Renal cortical epithelial cell (primary cell): ENCODE measurements at regions not wholly inside any gene's neighbourhood (a gene's known extent, or its start where the extent isn't known, plus 50 kb on each side); places are given as distances from the start of the nearest gene placed in this dataset.

Source experiments
- DNase-seq: peaks from one replicate; pipeline ENCODE4 v3.0.0-alpha.2; 2011; ENCODE audit warnings: low read depth

DNA sequence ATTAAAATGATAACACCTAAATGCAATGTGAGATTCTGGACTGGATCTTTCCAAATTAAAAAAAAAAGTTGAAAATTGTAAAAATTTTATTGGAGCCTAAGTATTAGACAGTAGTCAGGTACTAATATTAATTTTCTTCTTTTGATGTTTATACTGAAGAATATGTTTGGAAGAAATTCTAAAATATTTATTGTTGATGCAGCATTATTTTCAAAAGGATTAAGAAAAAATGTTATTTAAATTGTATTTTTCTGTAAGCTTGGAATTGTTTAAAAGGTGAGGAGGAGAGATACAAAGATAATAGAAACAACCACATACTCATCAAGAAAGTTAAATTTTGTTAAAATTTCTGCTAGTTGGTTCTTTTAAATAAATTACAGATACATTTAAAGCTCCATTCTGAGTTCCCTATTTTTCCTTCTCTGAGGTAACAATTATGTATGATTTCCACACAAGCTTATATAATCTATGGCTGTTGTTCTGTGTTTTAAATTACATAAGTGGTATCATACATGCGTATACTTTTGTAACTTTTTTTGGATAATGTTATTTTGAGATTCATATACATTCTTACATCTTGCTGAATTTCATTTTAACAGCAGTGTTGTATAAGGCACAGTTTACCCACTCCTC is 180.3 kb upstream of the RGS18 start:
- no peak for DNase-seq

DNA sequence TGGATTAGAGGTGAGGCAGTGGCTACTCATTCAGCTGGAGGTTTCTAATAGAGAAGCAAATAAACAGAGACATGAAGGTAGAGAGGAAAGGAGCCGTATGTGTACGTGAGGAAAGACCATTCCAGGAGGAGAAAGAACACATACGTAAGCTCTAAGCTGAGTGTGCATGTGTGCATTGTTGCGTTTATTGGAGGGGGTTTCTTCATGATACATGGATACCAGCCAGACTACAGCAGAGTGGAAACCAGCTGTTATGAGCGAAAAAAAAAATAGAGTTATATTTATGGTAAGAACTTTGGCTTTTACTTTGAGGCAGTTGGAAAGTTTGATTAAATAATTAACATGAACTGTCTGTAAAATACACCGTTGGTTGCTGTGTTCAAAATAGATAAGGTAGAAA is 173.4 kb upstream of the RGS18 start:
- no peak for DNase-seq

- no peak for DNase-seq
These were observed 166.1 kb upstream of the RGS18 start for GRCh38 chr1:191992118-191992517.

DNA sequence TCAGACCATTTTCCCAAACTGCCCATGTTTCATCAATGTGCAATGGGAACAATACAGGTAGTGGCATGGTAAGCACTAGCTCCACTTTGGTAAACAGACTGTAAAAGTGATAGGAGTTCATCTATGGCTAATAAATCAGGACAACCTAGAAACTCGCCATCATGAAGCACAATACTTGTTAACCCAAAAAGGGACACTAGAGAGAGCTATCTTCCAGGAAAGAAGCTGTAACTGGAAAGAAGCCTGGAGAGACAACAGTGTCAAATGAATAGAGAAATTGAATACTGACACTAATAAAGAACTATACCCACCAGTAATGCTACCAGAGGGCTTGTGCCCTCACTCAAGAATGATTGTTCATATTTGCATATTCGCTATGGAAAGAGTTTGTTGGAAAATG is 164.7 kb upstream of the RGS18 start:
- peak; percentile 6 for DNase-seq

GRCh38 chr1:192002063-192002462 is 156.2 kb upstream of the RGS18 start:
- no peak for DNase-seq

- DNase-seq = no peak
These were observed 154.8 kb upstream of the RGS18 start for GRCh38 chr1:192003295-192004077.

- DNase-seq = no peak
These were observed 152.3 kb upstream of the RGS18 start for GRCh38 chr1:192005976-192006375.

DNA sequence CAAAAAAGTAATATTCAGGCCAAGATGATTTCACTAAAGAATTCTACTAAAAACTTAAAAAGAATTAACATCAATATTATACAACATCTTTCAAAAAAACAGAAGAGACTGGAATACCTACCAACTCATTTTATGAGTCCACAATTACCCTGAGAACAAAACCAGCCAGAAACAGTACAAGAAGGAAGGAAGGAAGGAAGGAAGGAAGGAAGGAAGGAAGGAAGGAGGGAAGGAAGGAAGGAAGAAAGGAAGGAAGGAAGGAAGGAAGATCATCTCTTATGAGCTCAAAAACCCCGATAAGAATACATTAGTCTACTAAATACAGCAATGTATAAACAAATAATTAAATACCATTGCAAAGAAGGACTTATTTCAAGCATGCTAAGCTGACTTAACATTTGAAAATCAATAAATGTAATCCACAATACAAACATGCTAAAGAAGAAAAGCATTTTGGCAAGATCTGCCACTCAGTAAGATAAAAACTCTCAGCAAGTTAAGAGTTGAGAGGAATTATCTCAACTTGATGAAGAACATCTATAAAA is 149.9 kb upstream of the RGS18 start:
- DNase-seq = no peak

DNA sequence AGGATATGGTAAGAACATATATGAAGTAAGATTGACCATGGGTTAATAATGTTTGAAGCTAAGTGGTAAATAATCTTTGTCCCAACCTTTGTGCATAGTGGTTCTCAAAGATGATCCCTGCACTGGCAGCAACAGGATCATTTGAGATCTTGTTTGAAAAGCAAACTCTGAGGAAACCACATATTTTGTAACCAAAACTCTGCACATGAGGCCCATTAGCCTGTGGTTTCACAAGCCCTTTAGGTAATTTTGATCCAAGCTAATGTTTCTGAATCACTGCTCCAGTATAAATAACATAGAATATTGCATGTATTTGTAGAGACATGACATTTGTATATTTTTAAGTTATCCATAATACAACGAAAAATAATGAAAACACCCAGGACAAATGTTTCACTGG is 147.9 kb upstream of the RGS18 start:
- peak; percentile 8 for DNase-seq

- DNase-seq = no peak
These were observed 146.7 kb upstream of the RGS18 start for GRCh38 chr1:192011525-192011924.

GRCh38 chr1:192022827-192023226 is 135.4 kb upstream of the RGS18 start:
- DNase-seq = no peak

DNA sequence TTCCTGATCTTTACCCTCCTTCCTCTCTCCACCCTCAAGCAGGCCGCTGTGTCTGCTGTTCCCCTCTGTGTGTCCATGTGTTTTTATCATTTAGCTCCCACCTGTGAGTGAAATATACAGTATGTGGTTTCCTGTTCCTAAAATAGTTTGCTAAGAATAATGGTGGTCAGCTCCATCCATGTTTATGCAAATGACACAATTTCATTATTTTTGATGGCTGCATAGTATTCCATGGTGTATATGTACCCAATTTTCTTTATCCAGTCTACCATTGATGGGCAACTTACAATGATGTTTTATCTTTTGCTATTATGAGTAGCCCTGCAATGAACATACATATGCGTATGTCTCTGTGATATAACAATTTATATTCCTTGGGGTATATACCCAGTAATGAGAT is 133.4 kb upstream of the RGS18 start:
- no peak for DNase-seq

- DNase-seq = no peak
These were observed 119.7 kb upstream of the RGS18 start for GRCh38 chr1:192038567-192038966.

GRCh38 chr1:192045131-192045530 is 113.1 kb upstream of the RGS18 start:
- no peak for DNase-seq

DNA sequence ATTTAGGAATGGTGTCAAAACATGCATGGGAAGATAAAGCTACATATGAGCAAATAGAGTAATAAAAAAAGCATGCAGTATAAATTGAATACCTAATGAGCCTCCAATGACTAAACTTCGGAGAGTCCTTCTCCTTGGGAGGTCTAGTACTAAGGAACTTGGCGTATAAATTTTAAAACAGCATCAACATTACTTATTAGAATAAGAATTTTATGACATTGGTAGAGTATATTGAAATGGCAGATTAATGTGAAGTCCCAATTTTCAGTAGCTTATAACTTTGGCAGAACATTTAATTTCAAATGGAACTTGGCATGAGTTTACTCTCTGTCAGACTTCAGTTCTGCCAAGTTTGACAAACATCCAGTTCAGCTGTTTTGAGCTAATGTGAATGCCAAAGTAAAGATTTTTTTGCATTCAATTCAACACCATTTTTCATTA is 104.7 kb upstream of the RGS18 start:
- peak; percentile 5 for DNase-seq

DNA sequence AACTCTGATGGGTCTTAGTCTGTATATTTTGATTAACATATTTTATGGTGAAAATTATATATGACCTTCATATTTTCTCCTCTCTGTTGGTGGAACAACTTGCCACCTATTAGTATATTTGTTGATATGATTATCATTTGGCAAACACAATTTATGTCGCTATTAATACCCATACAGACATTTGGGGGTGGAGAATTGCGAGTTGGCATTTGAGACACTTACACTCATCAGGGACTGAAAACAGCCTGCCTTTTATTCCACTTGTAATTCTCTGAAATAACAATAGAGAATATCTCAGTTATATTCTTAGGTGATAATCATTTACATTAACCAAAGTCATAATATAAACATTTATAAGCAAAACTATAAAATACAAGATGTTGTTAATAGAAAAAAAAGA is 100.5 kb upstream of the RGS18 start:
- DNase-seq = no peak

DNA sequence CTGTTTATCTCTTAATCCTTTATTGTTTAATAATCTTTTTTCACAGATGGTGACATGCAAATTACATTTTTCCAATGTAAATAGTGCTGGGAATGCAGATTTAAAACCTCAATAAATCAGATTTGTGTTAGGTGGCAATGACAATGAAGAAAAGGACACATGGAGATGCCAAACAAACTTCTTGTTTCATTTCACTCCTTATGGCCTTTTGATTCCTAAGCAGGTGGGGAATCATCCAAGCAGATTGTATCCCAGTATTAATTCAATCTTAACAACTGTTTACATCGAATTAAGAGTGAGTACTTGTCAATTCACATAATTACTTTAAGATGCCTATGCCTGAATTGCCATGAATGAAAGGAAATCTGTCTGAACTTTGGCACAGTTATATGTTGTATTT is 98.9 kb upstream of the RGS18 start:
- DNase-seq = no peak

GRCh38 chr1:192061556-192061955 is 96.7 kb upstream of the RGS18 start:
- peak; percentile 18 for DNase-seq

- no peak for DNase-seq
These were observed 93.2 kb upstream of the RGS18 start for GRCh38 chr1:192065087-192065486.

DNA sequence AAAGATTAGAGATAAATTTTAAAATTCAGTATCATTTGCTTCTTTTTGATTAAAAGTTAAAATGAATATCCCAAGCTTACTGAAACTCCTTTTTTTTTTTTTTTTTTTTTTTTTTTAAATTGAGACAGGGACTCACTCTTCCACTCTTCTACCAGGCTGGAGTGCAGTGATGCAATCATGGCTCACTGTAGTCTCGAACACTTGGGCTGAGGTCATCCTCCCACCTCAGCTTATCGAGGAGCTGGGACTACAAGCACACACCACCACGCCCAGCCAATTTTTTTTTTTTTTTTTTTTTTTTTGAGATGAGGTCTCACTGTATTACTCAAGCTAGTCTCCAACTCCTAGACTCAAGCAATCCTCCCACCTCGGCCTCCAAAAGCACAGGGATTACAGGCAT is 92.1 kb upstream of the RGS18 start:
- DNase-seq = no peak

DNA sequence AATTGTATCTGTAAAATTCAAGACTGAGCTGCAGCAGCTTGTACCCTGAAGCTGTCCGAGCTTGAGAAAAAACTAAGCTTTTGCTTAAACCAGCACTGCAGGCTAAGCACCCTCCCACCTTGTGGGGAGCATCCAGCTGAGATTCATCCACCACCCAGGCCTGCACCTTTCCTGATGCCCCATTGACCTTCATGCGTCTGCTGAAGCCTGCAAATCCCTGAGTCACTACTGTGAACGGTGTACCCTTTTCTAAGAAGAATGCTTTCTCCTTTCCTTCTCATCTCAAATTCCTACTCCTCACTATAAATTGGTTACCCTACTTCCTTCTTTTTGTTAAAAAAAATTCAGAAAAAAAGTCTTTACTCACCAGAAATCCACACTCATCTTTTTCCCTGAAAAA is 90.9 kb upstream of the RGS18 start:
- no peak for DNase-seq

GRCh38 chr1:192070213-192070612 is 88.0 kb upstream of the RGS18 start:
- DNase-seq = no peak

- DNase-seq = no peak
These were observed 77.6 kb upstream of the RGS18 start for GRCh38 chr1:192080684-192081083.
